Ecto neural progenitor cell (in vitro differentiated cells): ENCODE measurements at regions not wholly inside any gene's neighbourhood (a gene's known extent, or its start where the extent isn't known, plus 50 kb on each side); places are given as distances from the start of the nearest gene placed in this dataset.
"Not testable (repeated sequence)": the region's sequence is repeated elsewhere in the genome, so short reads cannot be mapped to it uniquely, and the experiment has no call there.

Source experiments
- DNase-seq: peaks from one replicate; pipeline ENCODE4 v3.0.0-alpha.2; 2018; ENCODE audit warnings: low spot score

DNA sequence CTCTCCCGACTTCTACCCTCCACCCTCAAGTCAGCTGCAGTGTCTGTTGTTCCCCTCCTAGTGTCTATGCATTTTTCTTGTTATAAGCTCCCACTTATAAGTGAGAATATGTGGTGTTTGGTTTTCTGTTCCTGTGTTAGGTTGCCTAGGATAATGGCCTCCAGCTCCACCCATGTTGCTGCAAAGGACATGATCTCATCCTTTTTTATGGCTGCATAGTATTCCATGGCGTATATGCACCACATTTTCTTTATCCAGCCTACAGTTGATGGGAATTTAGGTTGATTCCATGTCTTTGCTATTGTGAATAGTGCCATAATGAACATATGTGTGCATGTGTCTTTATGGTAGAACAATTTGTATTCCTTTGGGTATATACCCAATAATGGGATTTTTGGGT lies 80.7 kb downstream of the SPTSSA start:
- DNase-seq, result not testable (repeated sequence)

GRCh38 chr14:34380471-34380845 lies 81.6 kb downstream of the SPTSSA start:
- DNase-seq, result no peak

GRCh38 chr14:34379816-34380470 lies 82.1 kb downstream of the SPTSSA start:
- DNase-seq, result no peak

- DNase-seq, result no peak
Observed at GRCh38 chr14:34376649-34377267, 85.3 kb downstream of the SPTSSA start.

GRCh38 chr14:34374998-34375740 lies 86.9 kb downstream of the SPTSSA start:
- no peak for DNase-seq

GRCh38 chr14:34373191-34373590 lies 88.8 kb downstream of the SPTSSA start:
- no peak for DNase-seq

GRCh38 chr14:34372786-34373185 lies 89.3 kb downstream of the SPTSSA start:
- no peak for DNase-seq

DNA sequence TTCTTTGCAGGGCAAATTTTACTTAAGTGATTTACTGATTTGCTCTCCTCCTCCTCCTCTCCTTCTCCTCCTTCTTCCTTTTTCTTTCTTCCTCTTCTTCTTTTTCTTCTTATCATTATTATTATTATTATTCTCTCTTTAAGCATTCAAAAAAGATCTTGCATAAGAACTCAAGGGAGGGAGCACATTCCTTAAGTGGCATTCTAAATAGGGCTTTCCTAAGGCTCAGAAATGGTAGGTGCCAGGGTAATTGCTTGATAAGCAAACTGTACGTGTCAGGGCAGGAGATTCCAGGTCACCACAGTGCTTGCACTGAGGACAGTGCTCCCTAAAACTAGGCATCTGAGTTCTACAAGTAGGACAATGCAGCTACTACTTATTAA lies 92.4 kb downstream of the SPTSSA start:
- no peak for DNase-seq

DNA sequence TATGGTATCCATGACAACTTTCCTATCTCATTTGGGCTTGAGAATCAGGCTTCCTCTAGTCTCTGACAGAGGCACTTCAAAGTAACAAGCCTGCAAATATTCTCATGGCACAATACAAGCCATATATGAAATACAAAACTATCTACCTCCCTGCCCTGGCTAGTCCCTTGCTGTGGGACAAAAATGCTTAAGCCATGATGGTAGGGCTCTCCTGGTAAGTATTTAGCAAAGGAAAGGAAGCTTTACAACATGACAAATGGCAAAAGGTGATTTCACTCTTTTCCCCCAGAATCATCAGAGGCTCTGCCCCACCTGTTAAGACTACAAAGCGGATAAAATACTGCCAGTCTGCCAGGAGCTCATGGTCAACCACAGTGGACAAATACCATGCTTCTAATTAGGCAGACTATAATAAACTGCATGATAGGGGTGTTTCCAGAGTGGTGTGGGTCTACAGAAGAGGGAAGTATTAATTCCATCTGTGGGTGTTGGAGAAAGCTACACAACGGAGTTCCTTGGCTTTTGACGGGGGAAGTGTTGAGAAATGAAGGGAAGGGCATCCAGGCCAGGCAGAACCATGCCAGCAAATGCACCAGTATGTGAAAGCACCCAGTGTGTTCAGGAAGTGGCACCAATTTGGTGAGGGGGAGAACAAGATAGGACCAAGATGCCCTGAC lies 92.9 kb downstream of the SPTSSA start:
- no peak for DNase-seq

GRCh38 chr14:34368115-34368970 lies 93.7 kb downstream of the SPTSSA start:
- DNase-seq, result no peak

- DNase-seq, result no peak
Observed at GRCh38 chr14:34365309-34365915, 96.6 kb downstream of the SPTSSA start.

DNA sequence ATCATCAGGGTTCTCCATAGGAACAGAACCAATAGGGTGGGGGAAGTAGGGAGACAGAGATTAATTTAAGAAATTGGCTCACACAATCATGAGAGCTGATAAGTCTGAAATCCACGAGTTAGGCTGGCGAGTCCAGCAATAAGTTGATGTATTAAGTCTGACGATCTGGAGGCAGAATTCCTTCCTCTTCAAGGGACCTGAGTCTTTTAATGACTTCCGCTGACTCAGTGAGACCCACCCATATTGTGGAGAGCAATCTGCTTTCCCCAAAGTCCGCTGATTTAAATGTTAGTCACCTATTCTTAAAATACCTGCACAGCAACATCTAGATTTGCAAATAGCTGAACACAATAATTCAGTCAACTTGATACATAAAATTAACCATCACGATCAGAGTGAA lies 97.8 kb downstream of the SPTSSA start:
- no peak for DNase-seq

- no peak for DNase-seq
Observed at GRCh38 chr14:34363733-34364134, 98.3 kb downstream of the SPTSSA start.

DNA sequence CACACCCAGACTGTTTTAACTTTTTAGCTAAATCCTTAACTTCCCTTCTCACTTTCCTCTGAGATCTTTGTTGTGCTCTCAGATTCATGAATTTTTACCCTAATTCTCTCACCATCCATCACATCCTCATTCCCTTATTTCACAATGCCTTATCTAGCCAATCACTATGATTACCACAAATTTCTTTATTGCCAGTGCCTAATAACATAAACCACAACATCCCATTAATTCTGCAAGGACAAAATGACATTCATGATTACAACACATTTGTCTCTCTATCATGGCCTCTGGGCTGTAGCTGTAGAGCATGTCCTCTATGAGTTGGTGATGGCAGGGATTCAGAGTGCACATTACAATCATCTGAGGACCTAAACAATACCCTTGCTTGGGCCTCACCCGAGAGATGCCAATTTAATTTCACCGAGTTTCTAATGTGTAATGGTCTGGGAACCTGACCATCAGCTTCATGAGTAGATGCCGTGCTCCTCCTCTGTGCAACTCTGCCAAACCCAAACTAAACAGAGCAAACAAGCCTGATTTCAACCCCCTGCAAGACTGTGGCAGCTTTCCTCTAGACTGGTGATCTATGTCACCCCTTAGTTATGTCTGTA lies 99.3 kb downstream of the SPTSSA start:
- DNase-seq, result no peak

GRCh38 chr14:34361504-34362011 lies 100.5 kb downstream of the SPTSSA start:
- no peak for DNase-seq

DNA sequence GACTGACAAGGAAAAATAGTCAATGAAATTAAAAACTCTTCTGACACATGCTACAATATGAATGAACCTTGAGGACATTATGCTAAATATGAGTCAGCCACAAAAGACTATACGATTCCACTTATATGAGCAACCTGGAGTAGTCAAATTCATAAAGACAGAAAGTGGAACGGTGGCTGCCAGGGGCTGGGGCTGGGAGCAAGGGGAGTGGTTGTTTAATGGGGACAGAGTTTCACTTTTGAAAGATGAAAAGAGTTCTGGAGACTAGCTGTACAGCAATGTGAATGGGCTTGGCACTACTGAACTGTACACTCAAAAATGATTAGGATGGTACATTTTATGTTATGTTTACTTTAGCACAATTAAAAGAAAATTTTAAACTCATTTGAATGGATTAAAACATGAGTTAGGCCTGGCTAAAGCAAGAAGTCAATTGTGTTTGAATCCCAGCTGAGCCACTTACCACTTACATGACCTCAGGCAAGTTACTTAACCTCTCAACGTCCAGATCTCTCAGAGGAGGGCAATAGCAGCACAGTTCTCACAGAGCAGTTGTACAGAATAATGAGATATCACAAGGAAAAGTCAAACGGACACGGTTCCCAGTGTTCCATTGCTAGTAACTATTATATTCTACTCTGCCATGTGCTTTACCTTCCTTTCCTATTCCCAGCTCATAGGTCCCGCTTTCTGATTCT lies 102.5 kb downstream of the SPTSSA start:
- DNase-seq, result no peak

GRCh38 chr14:34356264-34356654 lies 105.8 kb downstream of the SPTSSA start:
- DNase-seq, result no peak

DNA sequence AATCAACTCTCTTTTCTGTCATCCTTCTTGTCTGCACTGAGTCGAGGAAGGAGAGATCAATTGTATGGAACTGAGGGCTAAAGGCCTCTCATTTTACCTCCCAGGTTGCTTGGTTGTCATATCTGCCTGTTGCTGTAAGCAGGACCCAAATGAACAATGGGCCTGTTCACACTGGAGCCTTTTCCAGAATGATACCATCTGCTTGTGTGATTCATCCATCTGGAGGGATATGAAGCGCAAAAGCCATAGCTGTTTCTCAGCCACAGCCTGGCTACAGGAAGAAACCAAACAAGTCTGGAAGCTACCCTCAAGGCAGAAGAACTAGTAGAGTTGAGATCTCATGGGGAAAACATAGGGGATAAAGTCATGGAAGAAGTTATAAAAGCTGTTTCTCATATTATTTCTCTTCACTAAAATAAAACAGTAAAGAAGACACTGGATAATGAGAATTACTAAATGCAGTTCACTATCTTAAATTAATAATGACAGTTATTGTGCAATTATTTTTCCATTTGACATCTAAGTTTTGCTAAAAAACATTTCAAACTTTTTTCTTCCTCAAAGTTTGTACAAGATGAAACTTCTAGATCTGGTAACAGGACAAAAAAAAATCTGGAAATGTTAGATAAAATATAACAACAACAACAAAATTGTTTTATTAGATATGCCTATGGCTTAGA lies 106.3 kb downstream of the SPTSSA start:
- DNase-seq, result no peak

DNA sequence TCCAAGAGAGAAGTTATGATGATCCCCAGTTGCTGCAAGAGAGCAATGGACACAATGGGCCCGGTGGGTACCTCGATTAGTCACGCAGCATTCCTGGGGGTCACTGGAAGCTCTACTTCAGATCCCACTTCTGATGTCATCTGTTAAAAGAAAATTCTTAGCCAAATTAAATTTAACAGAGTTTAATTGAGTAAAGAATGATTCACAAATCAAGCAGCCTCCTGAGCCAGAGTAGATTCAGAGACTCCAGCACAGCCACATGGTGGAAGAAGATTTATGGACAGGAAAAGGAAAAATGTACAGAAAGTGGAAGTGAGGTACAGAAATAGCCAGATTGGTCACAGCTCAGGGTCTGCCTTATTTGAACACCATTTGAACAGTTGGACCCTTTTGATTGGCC lies 107.5 kb downstream of the SPTSSA start:
- DNase-seq, result no peak

DNA sequence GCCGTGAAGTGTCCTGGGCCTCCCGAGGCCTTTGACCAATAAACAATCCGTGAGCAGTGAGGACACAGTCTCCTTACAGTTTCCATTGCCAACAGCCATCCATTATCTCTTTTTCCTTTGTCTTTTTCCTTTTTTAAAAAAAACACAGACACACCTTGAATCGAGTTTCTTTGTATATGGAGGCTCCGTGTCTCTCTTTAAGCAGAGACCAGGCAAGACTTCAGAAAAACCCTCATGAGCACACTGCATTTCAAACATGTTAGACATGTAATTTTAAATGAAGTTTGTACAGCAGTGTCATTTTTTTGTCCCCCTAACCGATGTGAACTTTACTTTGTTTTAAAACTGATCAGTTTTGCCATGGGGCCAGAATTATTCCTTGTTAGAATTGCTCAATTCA lies 111.1 kb downstream of the SPTSSA start:
- no peak for DNase-seq
